Dedifferentiated amniotic fluid mesenchymal stem cell (primary cell): ENCODE measurements at regions not wholly inside any gene's neighbourhood (a gene's known extent, or its start where the extent isn't known, plus 50 kb on each side); places are given as distances from the start of the nearest gene placed in this dataset.

ENCODE experiments used
- DNase-seq: peaks from one replicate; pipeline ENCODE4 v3.0.0-alpha.2; 2016; ENCODE audit errors: extremely low spot score

DNA sequence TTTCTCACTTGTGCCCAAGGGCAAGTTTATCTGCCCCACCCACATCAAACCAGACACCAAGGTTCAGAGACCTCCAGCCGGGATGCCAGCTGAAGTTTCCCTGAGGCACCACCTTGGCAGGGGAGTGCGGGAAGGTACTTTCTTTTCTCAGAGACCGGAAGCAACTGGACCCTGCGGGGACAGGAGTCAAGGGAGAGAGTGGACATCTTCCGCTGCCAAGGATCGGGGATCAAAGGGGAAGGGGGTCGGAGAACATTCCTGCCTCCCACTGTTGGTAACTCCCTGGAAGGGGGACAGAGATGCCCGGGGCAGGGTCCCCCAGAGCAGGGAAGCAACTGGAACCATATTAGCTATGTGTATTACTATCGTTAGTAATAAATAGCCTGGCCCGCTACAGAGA is 161.8 kb downstream of the DICER1 start:
- no peak for DNase-seq

DNA sequence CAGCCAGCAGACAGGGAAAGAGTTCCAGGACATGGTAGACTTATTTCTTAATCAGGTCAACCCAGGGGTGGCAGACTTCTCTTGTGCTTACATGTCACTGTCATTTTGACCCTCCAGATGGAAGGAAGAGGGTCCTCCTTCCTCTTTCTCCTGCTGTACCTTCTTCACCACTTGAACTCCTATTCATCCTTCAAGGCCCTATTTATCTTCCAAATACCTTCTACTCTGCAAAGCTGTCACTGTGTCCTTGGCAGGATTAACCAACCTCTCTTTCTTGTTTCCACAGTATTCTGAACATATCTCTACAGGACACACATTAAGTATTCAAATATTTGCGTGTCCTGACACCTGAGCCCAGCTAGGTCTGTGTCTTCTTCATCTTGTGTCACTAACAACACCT is 163.1 kb downstream of the DICER1 start:
- DNase-seq: no peak

DNA sequence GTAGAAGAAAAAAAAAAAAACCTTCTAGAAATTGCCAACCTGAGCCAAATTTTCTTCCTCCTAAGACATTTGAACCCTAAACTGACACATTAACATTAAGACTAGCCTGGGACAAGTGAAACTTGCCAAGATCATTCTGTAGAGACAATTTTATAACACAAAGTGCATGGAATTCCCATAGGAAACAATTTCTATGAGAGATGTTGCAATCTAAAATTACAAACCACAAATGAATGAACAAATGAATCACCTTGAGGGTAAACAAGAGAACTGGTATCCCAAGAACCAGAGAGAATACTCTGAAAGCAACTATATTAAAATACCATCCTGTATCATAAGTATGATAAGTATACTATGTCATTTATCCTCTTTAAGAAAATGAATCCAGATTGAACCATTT is 165.3 kb downstream of the DICER1 start:
- no peak for DNase-seq

DNA sequence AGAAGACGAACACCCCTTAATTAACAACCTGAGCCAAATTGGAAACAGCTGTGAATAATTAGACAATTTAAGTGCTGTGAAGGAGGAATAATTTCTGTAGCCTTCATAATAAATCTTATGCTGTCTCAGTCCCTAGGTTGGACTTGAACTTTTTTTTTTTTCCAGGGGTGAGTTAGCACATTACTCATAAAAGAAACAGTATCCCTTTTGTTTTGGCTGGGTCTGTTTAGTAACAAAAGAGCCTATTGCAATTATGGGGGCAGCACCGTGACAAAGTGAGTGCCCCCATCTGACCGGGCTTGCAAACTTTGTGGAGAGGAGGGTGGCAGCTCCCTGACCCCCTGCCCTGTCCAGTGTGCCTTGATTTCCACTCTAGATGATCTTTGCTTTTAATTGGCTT is 167.4 kb downstream of the DICER1 start:
- DNase-seq: no peak

DNA sequence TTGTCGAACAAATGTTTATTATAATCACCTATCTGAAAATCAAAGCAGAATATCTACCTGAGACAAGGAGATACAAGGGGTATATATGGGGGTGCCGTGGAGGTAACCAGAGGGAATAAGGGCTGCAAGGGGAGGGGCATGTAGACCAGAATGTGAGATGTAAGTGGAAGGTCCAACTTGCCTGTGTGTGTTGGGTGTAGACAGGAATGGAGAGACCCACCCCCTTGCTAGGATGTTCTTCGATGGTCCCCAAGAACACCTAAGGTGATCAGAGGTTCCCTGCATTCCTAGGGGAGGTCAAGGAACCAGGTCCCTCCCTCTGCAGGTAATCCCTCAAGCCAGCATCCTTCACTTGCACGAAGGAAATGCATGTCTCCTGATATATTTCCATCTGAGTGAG is 167.9 kb downstream of the DICER1 start:
- no peak for DNase-seq

DNA sequence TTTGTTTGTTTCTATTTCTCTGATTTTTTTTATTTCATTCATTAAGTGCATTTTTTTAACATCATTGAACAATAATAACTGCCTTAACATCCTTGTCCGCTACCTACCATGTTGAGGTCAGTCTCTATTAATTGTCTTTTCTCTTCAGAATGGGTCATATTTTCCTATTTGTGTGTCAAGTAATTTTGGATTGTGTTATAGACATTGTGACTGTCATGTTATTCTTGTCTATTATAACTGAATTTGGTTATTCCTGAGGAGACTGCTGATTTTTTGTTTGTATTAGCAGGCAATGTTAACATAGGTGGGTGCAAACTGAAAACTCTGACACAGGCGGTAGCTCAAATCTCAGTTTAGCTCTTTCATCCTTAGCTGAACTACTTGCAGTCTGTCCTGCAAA is 169.9 kb downstream of the DICER1 start:
- DNase-seq: no peak

DNA sequence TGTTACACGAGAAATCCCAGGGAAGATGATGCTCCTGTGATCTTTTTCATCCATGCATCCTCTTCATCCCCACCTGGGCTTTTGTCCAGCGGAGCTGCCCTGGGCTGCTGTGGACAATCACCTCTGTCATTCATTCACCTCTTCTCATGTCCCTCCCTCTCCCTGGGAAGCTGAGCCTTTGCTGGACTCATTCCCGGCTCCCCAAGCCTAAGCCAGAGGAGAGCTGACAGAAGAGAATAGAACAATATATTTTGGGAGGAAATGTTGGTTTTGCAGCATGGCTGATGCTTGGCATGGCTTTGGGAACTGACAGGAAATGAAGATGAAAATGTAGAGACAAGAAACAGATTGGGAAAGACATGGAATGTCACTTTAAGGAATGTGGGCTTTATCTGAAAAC is 177.4 kb downstream of the DICER1 start:
- no peak for DNase-seq

DNA sequence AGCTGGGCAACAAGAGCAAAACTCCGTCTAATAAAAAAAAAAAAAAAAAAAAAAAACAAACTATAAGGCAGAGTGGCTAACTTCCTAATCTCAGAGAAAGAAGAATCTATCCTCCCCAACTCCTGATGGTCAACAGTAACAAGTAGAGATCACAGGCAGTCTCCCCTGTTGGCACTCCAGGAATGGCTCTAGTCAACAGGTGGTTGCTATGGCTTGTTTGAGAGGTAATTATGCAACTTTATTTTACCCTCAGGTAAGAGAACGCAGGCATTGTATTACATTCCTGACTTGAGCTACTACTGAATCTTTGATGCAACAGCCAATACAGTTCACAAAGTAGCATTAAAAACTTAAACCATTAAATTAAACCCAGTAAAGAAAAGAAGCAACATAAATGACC is 180.3 kb downstream of the DICER1 start:
- no peak for DNase-seq

DNA sequence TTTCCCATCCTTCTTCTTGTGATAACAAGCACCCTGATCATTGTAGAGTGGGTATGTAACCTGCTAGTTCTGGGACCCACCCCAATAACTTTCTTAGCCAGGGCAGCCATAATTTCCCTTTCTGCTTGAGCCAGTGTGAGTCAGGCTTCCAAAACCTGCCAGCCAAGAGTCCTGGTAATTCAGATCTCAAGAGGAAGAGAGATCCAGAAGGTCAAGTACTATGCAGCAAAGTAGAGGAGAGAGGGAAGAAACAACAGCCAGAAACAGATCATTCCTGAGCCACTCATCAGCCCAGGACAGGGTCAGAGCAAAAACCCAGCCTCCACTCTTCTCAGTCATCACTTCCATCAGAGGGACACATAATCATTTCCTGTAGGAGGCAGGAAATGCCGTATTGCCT is 182.0 kb downstream of the DICER1 start:
- no peak for DNase-seq

DNA sequence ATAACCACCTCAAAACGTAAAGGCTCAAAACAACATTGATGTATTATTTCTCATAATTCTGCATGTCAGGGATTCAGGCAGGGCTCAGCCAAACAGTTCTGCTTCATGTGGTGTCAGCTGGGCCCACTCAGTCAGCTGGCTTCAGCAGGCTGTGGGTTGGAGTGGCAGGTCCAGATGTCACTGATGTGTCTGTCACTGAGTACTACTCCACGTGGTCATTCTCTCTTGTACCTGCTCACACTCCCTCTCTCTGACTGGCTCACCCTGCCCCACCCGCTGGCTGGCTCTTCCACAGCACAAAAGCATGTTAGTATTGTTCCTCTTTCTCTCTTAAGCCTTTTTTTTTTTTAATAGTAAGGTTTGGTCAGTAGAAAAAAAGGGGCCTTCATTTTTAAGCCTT is 182.4 kb downstream of the DICER1 start:
- DNase-seq: no peak

DNA sequence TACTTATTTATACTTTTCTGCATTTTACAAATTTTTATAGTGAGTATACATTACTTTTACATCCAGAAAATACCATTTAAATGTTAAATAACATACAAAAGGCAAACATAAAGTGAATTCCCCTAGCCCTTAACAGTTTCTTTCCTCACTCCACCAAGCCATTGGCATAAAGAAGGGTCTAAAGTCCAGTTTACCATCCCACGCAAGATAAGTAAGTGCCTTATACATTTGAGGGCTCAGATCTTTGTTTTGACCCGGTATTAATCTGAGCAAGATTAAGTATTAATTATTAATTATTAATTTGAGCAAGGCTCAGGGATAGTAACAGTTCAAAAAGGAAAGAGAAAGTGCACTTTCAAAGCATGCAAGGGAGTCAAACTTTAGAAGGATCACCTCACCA is 182.9 kb downstream of the DICER1 start:
- DNase-seq: no peak

DNA sequence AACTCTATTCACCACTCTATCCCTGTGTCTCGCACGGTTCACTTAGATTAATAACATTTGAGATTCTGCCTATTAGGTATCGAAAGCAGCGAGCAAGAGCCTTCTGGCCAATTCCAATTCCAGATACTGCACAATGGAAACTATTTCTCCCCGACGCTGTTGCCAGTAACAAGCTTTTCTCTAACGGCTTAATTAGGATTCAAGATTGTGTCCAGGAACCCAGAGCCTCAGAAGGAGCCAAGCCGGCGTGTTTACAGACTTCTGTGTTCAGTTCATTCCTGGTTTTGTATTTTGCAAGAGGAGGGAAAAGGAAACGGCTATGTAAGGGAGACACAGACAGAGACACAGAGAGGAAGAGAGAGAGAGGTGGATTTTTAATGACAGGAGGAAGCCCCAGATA is 185.6 kb downstream of the DICER1 start:
- DNase-seq: no peak

DNA sequence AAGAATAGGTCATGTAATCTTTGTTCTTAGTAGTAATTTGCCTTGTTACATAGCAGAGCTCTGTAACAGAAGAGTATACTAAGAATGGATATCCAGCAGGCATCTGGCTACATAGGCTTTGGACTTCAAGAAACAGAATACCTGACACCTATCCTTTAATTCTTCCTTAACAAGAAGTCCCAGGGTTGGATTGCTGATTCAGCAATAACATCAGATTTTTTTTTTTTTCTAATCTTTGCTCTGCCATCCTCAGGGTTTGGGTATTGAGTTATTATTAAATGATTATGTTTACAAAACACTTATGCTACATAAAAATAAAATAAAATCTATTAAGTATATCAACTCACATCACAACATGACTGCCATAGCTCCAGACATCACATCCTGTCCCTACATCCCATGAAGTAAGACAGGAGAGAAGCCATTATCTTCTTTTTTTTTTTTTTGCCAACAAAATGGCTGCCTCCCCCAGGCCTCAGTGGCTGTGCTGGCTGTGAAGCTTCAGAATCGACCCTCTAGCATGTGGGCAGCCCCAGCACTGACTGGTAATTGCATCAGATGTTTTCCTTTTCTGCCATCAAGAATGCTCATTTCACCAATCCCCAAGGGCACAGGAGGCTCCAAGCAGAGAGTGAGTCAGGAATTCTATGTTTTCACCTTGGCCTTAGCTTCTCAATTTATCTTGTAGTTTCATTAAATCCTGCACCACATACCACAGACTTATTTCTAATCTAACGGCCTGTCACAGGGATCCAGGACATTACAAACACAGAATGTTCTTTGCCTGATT is 186.2 kb downstream of the DICER1 start:
- DNase-seq: no peak

DNA sequence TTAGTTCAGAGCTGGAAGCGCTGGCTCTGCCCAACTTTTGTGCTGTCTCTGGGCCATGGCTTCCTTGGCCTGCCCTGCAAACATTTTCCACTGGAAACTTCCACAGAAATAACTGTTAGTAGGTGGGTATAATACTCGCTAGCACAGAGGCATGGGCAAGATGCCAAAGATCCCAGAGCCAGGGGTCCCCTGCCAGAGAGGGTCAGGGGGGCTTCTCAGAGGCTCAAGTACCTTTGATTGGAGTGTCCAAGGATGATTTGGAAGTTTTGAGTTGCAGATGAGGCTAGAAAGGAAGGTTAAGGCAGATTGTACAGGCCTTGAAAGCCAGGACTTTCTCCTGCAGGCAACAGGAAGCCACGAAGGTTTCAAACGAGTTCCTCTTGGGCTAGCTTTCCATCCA is 187.6 kb downstream of the DICER1 start:
- no peak for DNase-seq

DNA sequence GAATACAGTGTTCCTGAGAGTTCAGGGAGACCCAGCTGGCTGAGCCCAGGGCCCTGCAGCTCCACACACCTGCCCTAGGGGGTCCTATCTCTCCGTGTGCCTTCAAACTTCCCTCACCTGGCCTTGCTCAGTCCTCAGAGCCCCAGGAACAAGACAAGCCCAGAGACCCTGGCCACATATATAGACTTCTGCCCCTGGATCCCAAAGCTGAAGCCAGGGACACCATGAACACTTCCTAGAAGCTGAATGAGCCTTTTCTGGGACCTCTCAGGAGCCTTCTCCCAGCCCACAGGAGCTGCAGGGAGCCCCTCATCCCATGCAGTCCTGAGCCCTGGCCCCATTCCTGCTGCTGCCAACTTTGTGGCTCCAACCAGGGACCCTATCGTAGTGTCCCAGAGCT is 190.5 kb downstream of the DICER1 start:
- DNase-seq: no peak

DNA sequence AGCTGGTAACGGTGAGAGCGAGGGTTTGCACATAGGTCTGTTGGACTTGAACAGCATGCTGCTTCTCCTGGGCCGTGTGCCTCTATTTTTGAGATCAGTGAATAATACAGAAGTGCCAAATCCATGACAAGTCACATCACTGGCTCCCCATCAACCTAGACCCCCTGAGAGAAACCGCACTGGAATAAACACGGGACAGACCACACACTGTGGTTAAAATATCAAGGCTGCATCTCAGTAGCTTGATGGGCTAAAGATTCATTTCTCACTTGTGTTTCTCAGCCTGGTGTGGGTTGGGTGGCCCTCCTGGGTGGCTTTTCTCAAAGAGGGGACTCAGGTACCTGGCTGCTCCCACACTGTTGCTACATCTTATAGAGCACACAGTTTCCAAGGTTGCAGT is 191.0 kb downstream of the DICER1 start:
- DNase-seq: no peak

DNA sequence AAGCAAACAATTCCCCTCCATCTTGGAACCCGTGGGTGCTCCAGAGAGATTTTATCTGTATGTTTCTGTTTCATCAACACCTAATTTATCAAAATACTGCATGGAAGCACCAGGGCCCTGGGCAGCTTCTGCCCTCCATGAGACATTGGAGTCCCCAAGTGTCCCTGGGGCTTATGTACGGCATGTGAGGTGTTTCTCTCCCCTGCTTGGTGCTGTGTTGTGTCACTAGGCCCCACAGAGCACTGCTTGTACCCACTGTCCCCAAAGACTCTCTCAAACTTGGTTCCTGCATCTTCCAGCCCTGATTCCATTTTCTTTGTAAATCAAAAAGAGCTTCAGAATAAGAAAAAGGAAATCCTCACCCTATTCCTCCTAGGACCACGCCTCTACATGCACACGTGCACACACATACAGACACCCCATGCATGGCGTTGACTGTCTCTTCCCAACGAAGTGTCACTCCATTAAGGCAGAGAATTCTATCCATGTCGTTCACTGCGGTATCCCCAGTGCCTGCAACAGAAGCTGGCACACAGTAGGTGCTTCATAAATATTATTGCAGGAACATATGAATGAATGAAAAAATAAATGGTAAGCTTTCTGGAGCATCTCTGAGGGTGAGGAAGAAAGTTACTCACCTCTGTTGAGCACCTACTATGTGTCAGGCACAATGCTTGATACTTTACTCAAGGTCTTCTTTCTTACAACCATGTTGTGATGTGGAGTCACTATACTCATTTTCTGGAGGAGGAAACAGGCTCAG is 191.6 kb downstream of the DICER1 start:
- DNase-seq: no peak

DNA sequence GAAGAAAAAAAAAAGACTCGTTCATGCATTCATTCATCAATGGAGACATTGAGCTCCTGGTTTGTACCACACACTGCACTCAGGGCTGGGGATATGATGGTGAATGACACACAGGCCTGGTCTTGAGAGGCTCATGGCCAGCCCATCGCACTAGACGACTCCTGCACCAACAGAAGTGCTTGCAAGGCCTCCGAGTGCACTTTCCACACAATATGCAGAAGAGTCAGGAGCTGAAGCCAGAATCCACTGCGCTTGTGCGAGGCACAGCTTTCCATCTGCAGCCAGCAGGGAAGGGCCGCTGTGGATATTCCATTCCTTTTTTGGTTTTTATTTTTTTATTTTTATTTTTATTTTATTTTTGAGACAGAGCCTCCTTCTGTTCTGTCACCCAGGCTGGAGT is 192.4 kb downstream of the DICER1 start:
- no peak for DNase-seq

DNA sequence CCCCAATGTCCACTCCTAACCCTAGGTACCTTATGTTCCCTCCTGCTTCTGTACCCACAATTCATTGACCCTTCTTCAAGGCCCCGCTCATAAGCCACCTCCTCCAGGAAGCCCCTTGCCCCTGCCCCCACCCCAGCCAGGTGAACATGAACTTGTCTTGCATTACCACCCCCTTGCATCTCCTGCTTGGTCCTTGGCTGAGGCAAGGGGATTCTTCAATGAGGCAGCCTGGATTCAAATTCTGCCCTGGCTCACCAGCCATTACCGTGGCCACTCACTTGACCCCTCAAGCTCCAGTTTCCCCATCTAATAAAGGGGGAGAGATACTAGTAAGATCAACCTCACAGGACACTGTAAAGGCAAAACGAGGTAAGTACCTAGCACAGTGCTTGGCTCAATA is 193.1 kb downstream of the DICER1 start:
- no peak for DNase-seq

DNA sequence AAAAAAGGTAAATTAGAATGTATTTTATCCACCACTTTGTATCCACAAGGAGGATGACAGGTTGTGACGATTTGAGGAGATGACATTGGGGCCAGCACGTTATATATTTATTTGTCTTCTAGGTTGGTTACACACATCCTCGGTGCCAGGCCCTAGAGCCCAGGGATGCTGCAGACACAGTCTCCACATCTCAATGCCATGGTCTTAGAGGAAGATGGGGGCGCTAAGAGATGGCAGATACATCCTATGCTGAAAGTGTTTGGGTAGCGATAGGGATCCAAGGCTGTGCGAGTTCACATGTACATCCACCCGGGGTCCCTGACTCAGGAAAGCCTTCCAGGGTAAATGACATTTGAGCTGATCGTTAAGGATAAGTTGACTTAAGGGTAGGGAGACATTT is 193.1 kb upstream of the GSC start:
- no peak for DNase-seq

DNA sequence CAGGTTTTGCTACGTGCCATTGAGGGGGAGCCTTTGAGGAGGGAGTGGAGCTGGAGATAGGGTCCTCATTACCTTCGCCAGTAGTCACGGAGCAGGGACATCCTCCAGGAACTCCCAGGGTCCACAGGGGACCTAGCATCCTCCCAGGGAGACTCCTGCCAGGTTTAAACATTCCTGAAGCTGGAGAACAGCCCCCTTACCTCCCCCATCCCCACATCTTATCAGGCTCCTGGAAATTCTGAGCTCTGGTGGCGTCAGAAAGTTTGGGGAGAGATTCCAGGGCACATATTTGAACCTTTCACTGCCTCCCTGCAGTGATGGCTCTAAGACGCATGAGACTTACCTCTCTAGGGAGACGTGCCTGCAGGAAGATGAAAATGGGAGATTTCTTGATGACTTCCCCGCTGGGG is 192.3 kb upstream of the GSC start:
- DNase-seq: no peak

DNA sequence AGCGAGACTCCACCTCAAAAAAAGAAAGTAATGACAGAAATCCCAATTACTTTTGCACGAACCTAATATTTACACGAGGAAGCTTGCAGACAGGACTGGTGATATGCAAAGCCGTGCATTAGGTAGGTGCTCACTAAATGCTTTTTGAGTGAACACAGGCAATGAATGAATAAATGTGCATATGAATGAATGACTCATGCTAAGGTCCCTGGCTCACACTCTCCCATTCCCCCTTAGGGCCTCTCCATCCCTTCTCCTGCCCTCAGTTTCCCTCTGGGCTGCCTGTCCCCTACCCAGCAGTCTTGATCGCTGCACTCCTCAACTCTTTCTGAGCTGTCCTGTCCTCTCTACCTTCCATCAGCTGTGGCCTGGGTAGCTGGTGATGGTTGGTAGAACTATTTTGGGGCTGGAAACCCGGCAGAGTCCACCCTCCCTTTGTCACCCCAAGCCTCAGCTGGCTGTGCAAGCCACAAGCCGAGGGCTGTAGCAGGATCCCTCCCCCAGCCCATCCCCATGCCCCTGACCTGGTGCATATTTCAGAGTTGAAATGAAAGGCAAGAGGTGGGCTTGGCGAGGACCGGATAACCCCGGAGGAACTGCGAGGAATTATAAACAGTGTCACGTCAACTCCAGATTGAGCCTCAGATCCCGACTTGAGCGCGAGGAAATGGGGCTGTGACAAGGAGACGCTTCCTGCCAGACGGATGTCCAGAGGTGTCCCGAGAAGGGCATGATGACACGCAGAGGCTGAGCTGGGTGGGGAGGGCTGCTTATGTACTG is 191.7 kb upstream of the GSC start:
- no peak for DNase-seq
